ENCODE measurements at regions not wholly inside any gene's neighbourhood (a gene's known extent, or its start where the extent isn't known, plus 50 kb on each side); places are given as distances from the start of the nearest gene placed in this dataset.

- DNase-seq (ENCODE audit: low spot score) = no peak
- no peak for TF ChIP-seq CTCF (IDR thresholded peaks at IDR 0.05; ENCODE audit: extremely low read depth, insufficient read depth, missing control alignments)
- in situ Hi-C loops (cut with MboI; ENCODE audit: low pct_unique_long_range_greater_than_20kb, low sequenced_read_pairs, unreplicated experiment) = no loop called here
Observed at GRCh38 chr5:85784746-85785145, 833.0 kb upstream of the COX7C start.

GRCh38 chr5:85813146-85813545 lies 804.6 kb upstream of the COX7C start:
- TF ChIP-seq CTCF (IDR thresholded peaks at IDR 0.05; ENCODE audit: extremely low read depth, insufficient read depth, missing control alignments) = no peak
- in situ Hi-C loops (cut with MboI; ENCODE audit: low pct_unique_long_range_greater_than_20kb, low sequenced_read_pairs, unreplicated experiment) = no loop called here
- DNase-seq (ENCODE audit: low spot score) = no peak

- in situ Hi-C loops (cut with MboI; ENCODE audit: low pct_unique_long_range_greater_than_20kb, low sequenced_read_pairs, unreplicated experiment) = no loop called here
- TF ChIP-seq CTCF (IDR thresholded peaks at IDR 0.05; ENCODE audit: extremely low read depth, insufficient read depth, missing control alignments) = no peak
- no peak for DNase-seq (ENCODE audit: low spot score)
Observed at GRCh38 chr5:85814596-85814995, 803.1 kb upstream of the COX7C start.

GRCh38 chr5:85823462-85824426 lies 794.0 kb upstream of the COX7C start:
- TF ChIP-seq CTCF (IDR thresholded peaks at IDR 0.05; ENCODE audit: extremely low read depth, insufficient read depth, missing control alignments) = no peak
- DNase-seq (ENCODE audit: low spot score) = no peak
- in situ Hi-C loops (cut with MboI; ENCODE audit: low pct_unique_long_range_greater_than_20kb, low sequenced_read_pairs, unreplicated experiment) = no loop called here

- no peak for DNase-seq (ENCODE audit: low spot score)
- TF ChIP-seq CTCF (IDR thresholded peaks at IDR 0.05; ENCODE audit: extremely low read depth, insufficient read depth, missing control alignments) = no peak
- in situ Hi-C loops (cut with MboI; ENCODE audit: low pct_unique_long_range_greater_than_20kb, low sequenced_read_pairs, unreplicated experiment) = no loop called here
Observed at GRCh38 chr5:85838781-85839180, 779.0 kb upstream of the COX7C start.

GRCh38 chr5:85841653-85842052 lies 776.1 kb upstream of the COX7C start:
- no peak for TF ChIP-seq CTCF (IDR thresholded peaks at IDR 0.05; ENCODE audit: extremely low read depth, insufficient read depth, missing control alignments)
- in situ Hi-C loops (cut with MboI; ENCODE audit: low pct_unique_long_range_greater_than_20kb, low sequenced_read_pairs, unreplicated experiment) = no loop called here
- no peak for DNase-seq (ENCODE audit: low spot score)
